Stimulated activated naive CD8-positive, alpha-beta T cell treated with anti-CD3 and anti-CD28 coated beads, Interleukin-15, Interleukin-2, amounts not matched to agents 100 ng/mL and 50 ng/mL, for 24 hours (primary cell): ENCODE measurements at regions not wholly inside any gene's neighbourhood (a gene's known extent, or its start where the extent isn't known, plus 50 kb on each side); places are given as distances from the start of the nearest gene placed in this dataset.
"Not testable (repeated sequence)": the region's sequence is repeated elsewhere in the genome, so short reads cannot be mapped to it uniquely, and the experiment has no call there.

Source experiments
- H3K27ac Mint-ChIP-seq: one replicate; pipeline ENCODE4 v1.8.0; 2021; ENCODE audit warnings: mild to moderate bottlenecking, mixed read lengths
- H3K27me3 Mint-ChIP-seq: one replicate; pipeline ENCODE4 v1.8.0; 2021; ENCODE audit warnings: mixed read lengths
- H3K36me3 Mint-ChIP-seq: one replicate; pipeline ENCODE4 v1.8.0; 2021; ENCODE audit warnings: low read depth, mixed read lengths
- H3K4me1 Mint-ChIP-seq: one replicate; pipeline ENCODE4 v1.8.0; 2021; ENCODE audit warnings: low read depth, mixed read lengths
- H3K4me3 Mint-ChIP-seq: one replicate; pipeline ENCODE4 v1.8.0; 2021; ENCODE audit warnings: mild to moderate bottlenecking, mixed read lengths
- H3K9me3 Mint-ChIP-seq: one replicate; pipeline ENCODE4 v1.8.0; 2021; ENCODE audit warnings: mixed read lengths

DNA sequence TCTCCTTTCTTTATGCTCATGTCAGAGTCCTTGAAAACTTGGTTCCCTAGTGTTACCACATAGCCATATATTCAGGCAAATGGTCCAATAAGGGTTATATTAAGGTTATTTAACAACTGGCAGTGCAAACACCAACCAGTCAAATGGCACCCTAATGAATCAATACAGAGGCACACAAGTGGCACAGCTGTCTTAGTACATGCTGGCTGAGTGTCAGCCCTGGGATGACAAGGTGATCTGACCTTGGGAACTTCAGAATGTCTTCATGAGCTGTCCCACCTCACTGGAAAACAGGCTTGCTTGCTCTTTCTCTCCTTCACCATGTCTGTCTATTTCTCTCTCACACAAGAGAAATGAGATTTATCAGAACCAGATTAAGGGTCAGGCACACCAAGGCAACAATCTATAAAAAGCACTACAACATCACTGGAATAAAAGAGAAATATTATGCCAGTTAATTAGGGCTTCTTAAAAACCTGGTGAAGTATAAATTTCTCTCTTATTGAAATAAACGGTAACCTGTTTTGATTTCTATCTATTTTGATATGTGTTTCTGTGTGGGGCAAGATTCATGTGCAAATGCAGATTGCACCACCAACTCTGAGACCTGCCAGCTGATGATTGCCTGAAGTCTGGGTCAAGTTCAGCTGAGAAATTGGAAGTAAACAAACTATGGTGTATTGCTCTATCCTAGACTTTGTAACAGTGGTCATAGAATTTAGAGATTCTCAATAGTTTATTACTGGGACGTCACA, 140.7 kb downstream of the SREK1 start:
- H3K27me3 Mint-ChIP-seq, result no peaks in the 10 kb centered on the region
- no peak overlapping the region for H3K4me3 Mint-ChIP-seq
- H3K4me1 Mint-ChIP-seq, result no peaks in the 10 kb centered on the region
- H3K36me3 Mint-ChIP-seq, result no peaks in the 10 kb centered on the region
- H3K9me3 Mint-ChIP-seq, result no peaks in the 10 kb centered on the region
- H3K27ac Mint-ChIP-seq, result no peak overlapping the region

DNA sequence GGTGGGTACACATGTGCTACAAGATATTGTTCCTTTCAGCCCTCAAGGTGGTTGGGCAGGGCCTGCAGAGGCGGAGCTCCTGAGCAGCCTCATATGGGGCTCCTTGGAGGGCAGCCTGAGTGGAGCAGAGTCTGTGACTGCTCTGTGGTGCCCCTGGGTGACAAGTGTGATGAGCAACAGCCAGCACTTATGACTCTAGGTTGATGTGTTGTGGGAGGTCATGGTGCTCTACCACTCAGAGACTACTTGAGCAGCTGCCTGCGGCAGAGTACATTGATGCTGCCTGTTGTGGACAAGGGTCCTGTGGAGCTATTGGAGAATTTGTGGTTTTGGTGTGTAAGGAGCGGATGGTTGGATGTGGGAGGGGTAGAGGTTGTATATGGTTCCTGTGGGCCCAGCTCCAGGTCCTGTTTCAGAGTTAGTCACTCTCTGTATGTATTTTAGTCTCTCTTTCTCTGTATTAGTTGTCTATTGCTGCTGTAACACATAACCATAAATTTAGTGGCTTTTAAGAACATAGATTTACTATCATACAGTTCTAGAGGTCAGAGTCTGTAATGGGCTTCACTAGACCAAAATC, 141.3 kb downstream of the SREK1 start:
- Mint-ChIP-seq H3K27ac (no peak overlapping the region), H3K4me3 (no peak overlapping the region), H3K9me3 (no peaks in the 10 kb centered on the region), H3K4me1 (no peaks in the 10 kb centered on the region), H3K27me3 (no peaks in the 10 kb centered on the region), H3K36me3 (no peaks in the 10 kb centered on the region)

DNA sequence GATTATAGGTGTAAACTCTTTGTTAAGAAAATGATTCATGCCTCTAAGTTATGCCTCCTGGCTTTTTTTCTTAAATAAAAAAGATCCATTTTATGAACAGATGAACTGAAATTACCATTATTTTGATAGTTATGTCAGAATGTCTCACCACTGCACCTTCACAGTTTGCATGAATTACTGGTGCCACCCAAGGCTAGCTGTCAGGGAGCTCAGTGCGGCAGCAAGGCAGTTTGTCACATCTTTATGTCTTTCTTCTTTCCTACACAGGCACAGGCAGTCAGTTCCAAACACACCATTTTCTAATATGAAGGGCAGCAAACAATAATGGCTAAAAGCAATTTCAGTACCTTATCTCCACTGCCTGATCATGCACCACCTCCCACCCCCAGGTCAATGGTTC, 147.7 kb downstream of the SREK1 start:
- Mint-ChIP-seq H3K9me3 (no peaks in the 10 kb centered on the region), H3K36me3 (no peaks in the 10 kb centered on the region), H3K27me3 (no peaks in the 10 kb centered on the region), H3K4me1 (no peaks in the 10 kb centered on the region), H3K4me3 (no peak overlapping the region), H3K27ac (no peak overlapping the region)

DNA sequence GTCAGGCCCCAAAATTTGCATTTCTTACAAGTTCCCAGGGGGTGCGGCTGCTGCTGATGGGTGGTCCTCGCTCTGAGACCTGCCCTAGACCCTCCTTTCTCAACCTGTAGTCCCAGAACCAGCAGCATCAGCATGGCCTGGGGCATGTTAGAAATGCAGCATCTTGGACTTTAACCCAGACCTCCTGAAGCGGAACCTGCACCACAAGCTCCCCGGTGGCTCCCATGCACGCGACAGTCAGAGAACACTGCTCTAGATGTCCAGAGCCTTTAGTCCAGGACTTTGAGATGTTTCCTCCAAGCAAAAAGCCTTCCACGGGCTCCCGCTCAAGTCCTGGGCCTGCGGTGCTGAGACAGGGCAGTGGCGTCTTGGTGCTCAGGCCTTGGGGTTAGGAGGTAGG, 149.8 kb downstream of the SREK1 start:
- H3K9me3 Mint-ChIP-seq, H3K4me3 Mint-ChIP-seq, H3K27me3 Mint-ChIP-seq, H3K4me1 Mint-ChIP-seq, H3K36me3 Mint-ChIP-seq, H3K27ac Mint-ChIP-seq: not testable (repeated sequence)

DNA sequence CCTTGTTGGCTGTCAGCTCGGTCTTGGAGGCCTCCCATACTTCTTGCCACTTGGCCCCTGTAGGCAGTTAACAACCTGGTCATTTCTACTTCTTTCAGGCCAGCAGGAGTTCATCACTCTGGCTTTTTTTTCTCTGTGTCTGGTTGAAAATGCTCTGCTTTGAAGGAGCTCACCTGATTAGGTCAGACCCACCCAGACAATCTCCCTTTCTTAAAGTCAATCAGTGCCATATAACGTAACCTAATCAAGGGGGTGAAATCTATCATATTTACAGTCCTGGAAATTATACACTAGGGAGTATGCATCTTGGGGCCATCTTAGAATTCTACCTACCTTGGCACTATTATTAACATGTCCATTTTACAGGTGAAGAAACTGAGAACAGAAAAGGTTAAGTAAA, 155.4 kb downstream of the SREK1 start:
- no peaks in the 10 kb centered on the region for H3K27me3 Mint-ChIP-seq
- no peak overlapping the region for H3K4me3 Mint-ChIP-seq
- H3K27ac Mint-ChIP-seq, result no peak overlapping the region
- no peaks in the 10 kb centered on the region for H3K4me1 Mint-ChIP-seq
- no peaks in the 10 kb centered on the region for H3K9me3 Mint-ChIP-seq
- no peaks in the 10 kb centered on the region for H3K36me3 Mint-ChIP-seq

DNA sequence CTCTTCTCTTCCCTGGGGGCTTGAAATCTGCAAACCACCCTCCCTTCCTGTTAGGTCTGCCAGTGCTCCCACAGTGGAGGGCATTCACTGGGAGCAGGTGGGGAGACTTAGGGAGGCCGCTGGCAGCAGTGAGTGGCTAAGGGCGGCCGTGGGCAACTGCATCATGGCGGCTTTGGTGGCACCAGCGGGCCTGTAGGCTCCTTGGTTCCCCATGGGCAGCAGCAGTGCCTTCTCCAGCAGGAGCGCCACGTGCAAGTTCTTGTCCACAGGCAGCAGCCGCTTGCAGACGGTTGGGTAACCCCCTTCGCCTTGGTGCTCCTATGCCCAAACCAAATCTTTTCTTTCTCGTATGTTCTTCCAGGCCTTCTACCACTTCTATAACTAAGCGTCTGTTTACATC, 158.2 kb downstream of the SREK1 start:
- no peaks in the 10 kb centered on the region for H3K4me1 Mint-ChIP-seq
- H3K9me3 Mint-ChIP-seq, result no peaks in the 10 kb centered on the region
- H3K27me3 Mint-ChIP-seq, result peaks cover 5% of the 10 kb centered on the region
- H3K4me3 Mint-ChIP-seq, result no peak overlapping the region
- H3K36me3 Mint-ChIP-seq, result no peaks in the 10 kb centered on the region
- no peak overlapping the region for H3K27ac Mint-ChIP-seq

DNA sequence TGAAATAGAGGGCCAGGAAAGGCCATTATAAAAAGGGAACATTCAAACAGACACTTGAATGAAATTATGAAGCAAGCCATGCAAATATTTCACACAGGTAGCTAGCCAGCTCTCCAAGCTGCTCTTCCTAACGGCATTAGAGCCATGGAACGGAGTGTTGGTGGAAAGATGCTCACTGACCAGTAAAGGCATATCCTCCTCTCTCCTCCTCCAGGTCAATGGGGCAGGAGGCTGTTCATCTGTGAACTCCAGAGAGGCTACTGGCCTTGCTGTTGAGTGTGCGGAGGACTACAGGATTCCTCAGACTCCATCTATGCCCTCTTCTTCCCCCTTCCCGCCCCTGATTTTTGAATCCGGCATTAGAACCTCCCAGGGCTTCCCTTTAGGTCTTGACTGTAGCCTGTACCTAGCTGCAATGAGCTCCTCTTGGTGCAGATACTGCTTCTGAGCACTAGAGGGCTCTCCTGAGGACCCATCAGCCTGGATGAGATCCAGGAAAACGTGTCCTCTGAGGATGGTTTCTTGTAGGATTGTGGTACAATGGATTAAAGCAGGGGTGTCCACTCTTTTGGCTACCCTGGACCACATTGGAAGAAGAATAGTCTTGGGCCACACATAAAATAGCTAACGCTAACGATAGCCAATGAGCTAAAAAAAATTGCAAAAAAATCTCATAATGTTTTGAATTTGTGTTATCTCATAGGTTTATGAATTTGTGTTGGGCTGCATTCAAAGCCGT, 162.2 kb downstream of the SREK1 start:
- no peak overlapping the region for H3K4me3 Mint-ChIP-seq
- H3K27me3 Mint-ChIP-seq, result peaks cover 5% of the 10 kb centered on the region
- no peaks in the 10 kb centered on the region for H3K4me1 Mint-ChIP-seq
- no peaks in the 10 kb centered on the region for H3K9me3 Mint-ChIP-seq
- no peak overlapping the region for H3K27ac Mint-ChIP-seq
- H3K36me3 Mint-ChIP-seq, result no peaks in the 10 kb centered on the region

DNA sequence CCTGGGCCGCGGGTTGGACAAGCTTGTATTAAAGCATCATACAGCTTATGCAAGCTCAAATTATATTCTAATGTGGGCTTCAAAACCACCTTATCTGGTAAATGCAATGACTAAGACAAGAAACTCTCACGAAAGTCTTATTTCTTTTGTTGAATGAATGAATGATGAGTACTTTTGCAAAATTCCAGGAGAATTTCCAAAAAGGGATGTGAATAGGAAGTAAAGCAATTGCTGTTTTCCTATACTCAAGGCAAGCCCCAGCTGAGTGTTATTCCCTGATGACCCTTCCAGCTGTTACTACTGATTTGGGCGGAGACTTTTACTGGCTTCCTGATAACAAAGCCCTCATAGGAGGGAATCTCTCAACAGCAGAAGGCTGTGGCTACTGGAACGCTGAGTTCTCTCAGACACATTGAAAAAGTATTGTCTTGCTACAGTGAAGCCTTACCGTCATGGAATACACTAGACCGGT, 162.8 kb downstream of the SREK1 start:
- H3K27me3 Mint-ChIP-seq, result peaks cover 5% of the 10 kb centered on the region
- H3K4me3 Mint-ChIP-seq, result no peak overlapping the region
- H3K27ac Mint-ChIP-seq, result no peak overlapping the region
- H3K36me3 Mint-ChIP-seq, result no peaks in the 10 kb centered on the region
- no peaks in the 10 kb centered on the region for H3K4me1 Mint-ChIP-seq
- H3K9me3 Mint-ChIP-seq, result no peaks in the 10 kb centered on the region

DNA sequence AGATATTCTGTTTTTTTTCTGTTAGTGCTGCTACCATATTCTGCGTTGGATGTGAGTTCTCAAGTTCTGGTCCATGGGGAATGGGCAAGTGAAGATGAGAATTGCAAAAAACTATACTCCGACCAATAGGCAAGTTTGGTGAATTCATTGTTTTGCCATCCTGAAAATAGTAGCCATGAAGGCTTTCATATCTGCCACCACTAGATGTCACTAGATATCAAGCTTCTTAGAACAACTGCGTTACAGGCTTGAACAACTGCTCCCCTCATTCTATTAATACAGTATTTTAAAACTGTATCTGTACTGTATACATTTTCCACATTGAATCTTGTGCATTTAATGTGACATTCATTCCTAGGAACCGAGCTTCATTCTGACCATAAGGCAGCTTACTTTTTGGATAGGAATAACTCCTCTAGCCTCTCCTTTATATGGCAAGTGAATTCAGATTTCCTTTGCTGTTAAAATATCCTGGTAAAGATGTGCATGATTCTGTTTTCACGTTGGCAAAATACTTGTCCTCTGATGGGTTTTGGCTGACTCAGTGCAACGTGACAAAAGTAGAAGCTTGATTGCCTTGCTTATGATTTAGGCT, 163.6 kb downstream of the SREK1 start:
- H3K27ac Mint-ChIP-seq, result no peak overlapping the region
- H3K4me1 Mint-ChIP-seq, result no peaks in the 10 kb centered on the region
- H3K36me3 Mint-ChIP-seq, result no peaks in the 10 kb centered on the region
- H3K4me3 Mint-ChIP-seq, result no peak overlapping the region
- H3K9me3 Mint-ChIP-seq, result no peaks in the 10 kb centered on the region
- peaks cover 9% of the 10 kb centered on the region for H3K27me3 Mint-ChIP-seq

DNA sequence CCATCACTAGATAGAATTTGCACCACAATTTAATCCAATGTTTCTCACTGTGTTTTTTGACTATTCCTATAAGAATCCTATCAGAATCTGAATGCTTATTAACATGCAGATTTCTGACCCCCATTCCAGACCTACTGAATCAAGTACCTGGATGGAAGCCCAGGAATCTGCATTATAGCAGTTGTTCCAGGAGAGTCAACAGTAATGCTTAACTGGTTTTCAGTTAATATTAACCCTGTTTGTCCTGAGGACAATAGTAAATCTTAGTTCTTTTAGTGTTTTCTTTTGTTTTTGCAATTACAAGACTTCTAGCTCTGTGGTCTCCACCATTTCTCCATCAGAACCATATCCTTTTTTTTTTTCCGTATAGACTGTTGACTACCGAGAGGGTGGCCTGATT, 168.2 kb downstream of the SREK1 start:
- Mint-ChIP-seq H3K9me3 (peaks cover 13% of the 10 kb centered on the region), H3K4me1 (no peaks in the 10 kb centered on the region), H3K36me3 (no peaks in the 10 kb centered on the region), H3K27me3 (peaks cover 24% of the 10 kb centered on the region), H3K4me3 (no peak overlapping the region), H3K27ac (no peak overlapping the region)

DNA sequence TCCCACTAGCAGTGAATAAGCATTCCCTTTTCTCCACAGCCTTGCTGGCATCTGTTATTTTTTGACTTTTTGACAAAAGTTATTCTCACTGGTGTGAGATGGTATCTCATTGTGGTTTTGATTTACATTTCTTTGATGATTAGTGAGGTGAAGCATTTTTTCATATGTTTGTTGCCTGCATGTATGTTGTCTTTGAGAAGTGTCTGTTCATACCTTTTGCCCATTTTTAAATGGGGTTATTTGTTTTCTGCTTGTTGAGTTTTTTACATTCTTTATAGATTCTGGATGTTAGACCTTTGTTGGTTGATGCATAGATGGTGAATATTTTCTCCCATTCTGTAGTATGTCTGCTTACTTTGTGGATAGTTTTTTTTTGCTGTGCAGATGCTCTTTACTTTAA, 171.7 kb downstream of the SREK1 start:
- Mint-ChIP-seq H3K4me3 (no peak overlapping the region), H3K4me1 (no peaks in the 10 kb centered on the region), H3K36me3 (no peaks in the 10 kb centered on the region), H3K27ac (no peak overlapping the region), H3K9me3 (peaks cover 13% of the 10 kb centered on the region), H3K27me3 (peaks cover 24% of the 10 kb centered on the region)

DNA sequence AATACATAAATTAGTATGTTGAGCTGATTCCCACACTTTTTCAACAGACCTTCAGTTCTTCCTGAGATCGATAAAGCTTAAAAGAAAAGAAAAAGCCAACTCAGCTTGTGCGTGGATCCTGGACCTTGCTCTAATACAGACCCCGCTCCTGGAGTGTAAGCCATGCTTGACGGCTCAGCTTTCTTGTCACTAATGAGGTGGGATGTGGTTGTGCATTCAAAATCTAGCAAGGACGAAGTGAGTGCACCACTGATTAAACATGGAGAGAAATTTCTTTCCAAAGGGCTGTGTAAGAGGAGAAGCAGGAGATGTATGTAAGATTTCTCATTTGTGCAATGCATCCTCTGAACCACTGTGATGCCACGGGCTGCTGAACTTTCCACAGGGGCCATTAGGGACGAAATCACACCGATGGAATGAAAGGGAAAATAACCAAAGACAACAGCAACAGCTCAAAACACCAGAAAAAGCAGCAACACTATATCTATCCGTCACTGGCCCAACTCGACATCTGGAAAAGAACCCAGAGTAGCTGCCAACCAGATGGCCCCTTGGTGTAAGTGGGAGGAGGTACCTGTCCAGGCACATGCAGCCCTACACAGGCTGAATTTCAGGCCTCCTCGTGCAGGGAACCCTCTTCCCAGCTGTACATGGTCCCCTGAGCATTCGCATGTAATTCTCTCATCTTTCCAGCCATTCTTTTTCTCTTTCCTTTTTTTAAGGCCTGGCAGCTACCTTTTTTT, 178.9 kb downstream of the SREK1 start:
- Mint-ChIP-seq H3K4me3 (no peak overlapping the region), H3K4me1 (no peaks in the 10 kb centered on the region), H3K27ac (no peak overlapping the region), H3K9me3 (no peaks in the 10 kb centered on the region), H3K27me3 (no peaks in the 10 kb centered on the region), H3K36me3 (no peaks in the 10 kb centered on the region)

DNA sequence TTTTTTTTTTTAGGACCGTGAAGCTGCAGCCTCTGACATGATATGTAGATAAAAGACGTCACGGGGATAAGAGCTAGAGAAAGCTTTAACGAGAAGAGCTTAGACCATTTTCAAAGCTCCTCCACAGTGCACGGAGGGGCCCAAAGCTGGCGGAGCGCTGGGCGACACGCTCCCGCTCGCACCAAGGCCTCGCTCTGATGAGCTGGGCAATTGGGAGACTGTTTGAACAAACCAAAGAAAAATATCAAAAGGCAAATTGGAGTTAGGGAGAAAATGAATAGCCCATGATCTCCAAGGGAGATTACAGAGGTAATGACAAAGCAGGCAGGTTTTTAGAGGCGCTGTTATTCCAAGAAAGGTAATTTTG, 179.4 kb downstream of the SREK1 start:
- Mint-ChIP-seq H3K27ac (no peak overlapping the region), H3K9me3 (no peaks in the 10 kb centered on the region), H3K36me3 (no peaks in the 10 kb centered on the region), H3K4me1 (peaks cover 3% of the 10 kb centered on the region), H3K27me3 (no peaks in the 10 kb centered on the region), H3K4me3 (no peak overlapping the region)

DNA sequence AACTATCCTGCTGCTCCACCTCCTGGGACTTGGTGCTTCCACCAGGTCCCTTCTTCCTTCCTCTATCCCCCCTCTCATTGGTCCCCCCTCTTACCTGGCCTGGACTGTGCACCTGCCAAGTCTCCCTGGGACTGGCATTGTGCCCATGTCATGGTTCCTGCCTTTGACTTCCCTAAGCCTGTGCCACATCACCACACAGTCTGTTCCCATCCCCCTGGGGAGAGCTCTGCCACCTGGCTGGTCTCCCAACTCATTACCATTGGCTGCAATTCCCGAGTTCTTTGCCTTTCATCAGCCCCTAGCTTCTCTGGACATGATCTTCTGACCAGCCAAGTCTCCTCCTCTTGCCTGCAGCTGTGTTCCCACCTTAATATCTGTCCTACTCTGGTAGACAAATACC, 180.3 kb downstream of the SREK1 start:
- Mint-ChIP-seq H3K9me3 (no peaks in the 10 kb centered on the region), H3K4me3 (no peak overlapping the region), H3K27ac (no peak overlapping the region), H3K4me1 (peaks cover 7% of the 10 kb centered on the region), H3K36me3 (no peaks in the 10 kb centered on the region), H3K27me3 (no peaks in the 10 kb centered on the region)

DNA sequence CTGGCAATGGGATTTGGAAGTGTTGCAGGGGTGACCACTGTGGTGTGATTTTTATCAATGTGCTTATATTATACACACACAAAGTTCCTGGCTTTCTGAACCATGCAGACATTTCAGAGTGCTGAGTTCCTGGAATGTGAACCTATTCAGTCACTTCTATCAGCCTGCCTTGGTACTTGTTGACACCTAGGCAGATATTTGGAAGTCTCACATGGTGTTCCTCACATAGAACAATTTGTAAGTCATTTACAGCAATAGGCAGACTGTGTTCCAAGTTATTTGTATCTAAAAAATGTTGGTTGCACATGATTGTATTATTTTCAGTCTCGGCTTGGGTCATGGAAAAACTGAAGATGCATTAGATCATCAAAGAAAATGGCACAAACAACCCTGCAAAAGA, 182.2 kb downstream of the SREK1 start:
- Mint-ChIP-seq H3K27me3 (no peaks in the 10 kb centered on the region), H3K36me3 (no peaks in the 10 kb centered on the region), H3K27ac (no peak overlapping the region), H3K4me1 (peaks cover 7% of the 10 kb centered on the region), H3K9me3 (peaks cover 4% of the 10 kb centered on the region), H3K4me3 (no peak overlapping the region)
